ENCODE measurements at regions not wholly inside any gene's neighbourhood (a gene's known extent, or its start where the extent isn't known, plus 50 kb on each side); places are given as distances from the start of the nearest gene placed in this dataset.

DNA sequence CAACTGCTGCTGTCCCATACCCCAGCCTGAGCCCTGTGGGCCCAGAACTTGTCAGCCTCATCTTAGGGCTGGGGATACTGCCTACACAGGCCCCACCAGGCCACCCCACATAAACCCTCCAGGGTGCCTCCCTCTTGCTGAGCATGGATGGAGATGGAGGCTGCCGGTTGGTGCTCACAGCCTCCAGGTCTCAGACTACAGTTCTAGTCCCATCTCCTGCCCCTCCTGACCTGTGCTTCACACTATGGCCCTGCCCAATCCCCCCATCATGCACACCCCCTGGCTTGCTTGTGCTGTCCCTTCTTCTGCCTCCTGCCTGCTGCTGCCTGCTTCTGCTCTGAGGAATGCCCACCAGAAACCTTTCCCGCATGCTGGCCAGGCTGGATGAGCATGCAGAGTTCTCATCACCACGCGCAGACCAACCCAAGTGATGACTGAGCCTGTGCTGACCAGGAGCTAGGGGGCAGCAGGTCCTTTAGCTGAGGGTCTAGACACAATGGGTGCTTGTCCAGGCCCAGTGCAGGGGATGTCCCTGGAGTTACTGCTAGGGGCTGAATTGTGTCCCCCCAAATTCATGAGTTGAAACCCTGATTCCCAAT, 138.4 kb upstream of the HS6ST1 start:
- no peak for TF ChIP-seq KLF6 (CRISPR knock-in tag; IDR thresholded peaks at IDR 0.05)
- TF ChIP-seq SMAD1 (CRISPR knock-in tag; IDR thresholded peaks at IDR 0.05; ENCODE audit: borderline replicate concordance, low read depth) = no peak
- TF ChIP-seq, protein P1, sequence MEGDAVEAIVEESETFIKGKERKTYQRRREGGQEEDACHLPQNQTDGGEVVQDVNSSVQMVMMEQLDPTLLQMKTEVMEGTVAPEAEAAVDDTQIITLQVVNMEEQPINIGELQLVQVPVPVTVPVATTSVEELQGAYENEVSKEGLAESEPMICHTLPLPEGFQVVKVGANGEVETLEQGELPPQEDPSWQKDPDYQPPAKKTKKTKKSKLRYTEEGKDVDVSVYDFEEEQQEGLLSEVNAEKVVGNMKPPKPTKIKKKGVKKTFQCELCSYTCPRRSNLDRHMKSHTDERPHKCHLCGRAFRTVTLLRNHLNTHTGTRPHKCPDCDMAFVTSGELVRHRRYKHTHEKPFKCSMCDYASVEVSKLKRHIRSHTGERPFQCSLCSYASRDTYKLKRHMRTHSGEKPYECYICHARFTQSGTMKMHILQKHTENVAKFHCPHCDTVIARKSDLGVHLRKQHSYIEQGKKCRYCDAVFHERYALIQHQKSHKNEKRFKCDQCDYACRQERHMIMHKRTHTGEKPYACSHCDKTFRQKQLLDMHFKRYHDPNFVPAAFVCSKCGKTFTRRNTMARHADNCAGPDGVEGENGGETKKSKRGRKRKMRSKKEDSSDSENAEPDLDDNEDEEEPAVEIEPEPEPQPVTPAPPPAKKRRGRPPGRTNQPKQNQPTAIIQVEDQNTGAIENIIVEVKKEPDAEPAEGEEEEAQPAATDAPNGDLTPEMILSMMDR (CRISPR knock-in tag; IDR thresholded peaks at IDR 0.05) = peak; percentile 23
- no peak for TF ChIP-seq TBP (CRISPR knock-in tag; IDR thresholded peaks at IDR 0.05)
- TF ChIP-seq, protein P2, sequence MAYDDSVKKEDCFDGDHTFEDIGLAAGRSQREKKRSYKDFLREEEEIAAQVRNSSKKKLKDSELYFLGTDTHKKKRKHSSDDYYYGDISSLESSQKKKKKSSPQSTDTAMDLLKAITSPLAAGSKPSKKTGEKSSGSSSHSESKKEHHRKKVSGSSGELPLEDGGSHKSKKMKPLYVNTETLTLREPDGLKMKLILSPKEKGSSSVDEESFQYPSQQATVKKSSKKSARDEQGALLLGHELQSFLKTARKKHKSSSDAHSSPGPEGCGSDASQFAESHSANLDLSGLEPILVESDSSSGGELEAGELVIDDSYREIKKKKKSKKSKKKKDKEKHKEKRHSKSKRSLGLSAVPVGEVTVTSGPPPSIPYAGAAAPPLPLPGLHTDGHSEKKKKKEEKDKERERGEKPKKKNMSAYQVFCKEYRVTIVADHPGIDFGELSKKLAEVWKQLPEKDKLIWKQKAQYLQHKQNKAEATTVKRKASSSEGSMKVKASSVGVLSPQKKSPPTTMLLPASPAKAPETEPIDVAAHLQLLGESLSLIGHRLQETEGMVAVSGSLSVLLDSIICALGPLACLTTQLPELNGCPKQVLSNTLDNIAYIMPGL (CRISPR knock-in tag; IDR thresholded peaks at IDR 0.05; ENCODE audit: borderline replicate concordance in 1 of 2, low read depth in 1 of 2) = no peak
- TF ChIP-seq, protein P3, sequence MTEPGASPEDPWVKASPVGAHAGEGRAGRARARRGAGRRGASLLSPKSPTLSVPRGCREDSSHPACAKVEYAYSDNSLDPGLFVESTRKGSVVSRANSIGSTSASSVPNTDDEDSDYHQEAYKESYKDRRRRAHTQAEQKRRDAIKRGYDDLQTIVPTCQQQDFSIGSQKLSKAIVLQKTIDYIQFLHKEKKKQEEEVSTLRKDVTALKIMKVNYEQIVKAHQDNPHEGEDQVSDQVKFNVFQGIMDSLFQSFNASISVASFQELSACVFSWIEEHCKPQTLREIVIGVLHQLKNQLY (CRISPR knock-in tag; IDR thresholded peaks at IDR 0.05) = no peak
- no peak for TF ChIP-seq CREB1 (IDR thresholded peaks at IDR 0.05)
- TF ChIP-seq CREB1 (CRISPR knock-in tag; IDR thresholded peaks at IDR 0.05) = no peak
- TF ChIP-seq FOXC1 (CRISPR knock-in tag; IDR thresholded peaks at IDR 0.05; ENCODE audit: borderline replicate concordance) = no peak
